NOMO-1 (cell line): ENCODE measurements at regions not wholly inside any gene's neighbourhood (a gene's known extent, or its start where the extent isn't known, plus 50 kb on each side); places are given as distances from the start of the nearest gene placed in this dataset.
"Not testable (repeated sequence)": the region's sequence is repeated elsewhere in the genome, so short reads cannot be mapped to it uniquely, and the experiment has no call there.

Source experiments
- DNase-seq, 2 experiments: peaks; one replicate each; lab custom pipeline; 2025; ENCODE audit not compliant: unreplicated experiment in 2 of 2; lab: John Stamatoyannopoulos, UW

GRCh38 chr22:22062306-22062793 lies 79.8 kb upstream of the TOP3B start:
- no peak for DNase-seq

GRCh38 chr22:22061085-22062077 lies 78.8 kb upstream of the TOP3B start:
- DNase-seq, result peak; percentile 79 to 94

- DNase-seq, result peak; percentile 58 to 62
Observed at GRCh38 chr22:22060200-22061084, 77.9 kb upstream of the TOP3B start.

- no peak for DNase-seq
Observed at GRCh38 chr22:22059291-22060002, 76.9 kb upstream of the TOP3B start.

- DNase-seq, result peak; percentile 12 to 45
Observed at GRCh38 chr22:22058633-22059290, 76.2 kb upstream of the TOP3B start.

- DNase-seq, result no peak
Observed at GRCh38 chr22:22057617-22058378, 75.2 kb upstream of the TOP3B start.

GRCh38 chr22:22056809-22057594 lies 74.4 kb upstream of the TOP3B start:
- DNase-seq, result not testable (repeated sequence)

GRCh38 chr22:22052548-22053139 lies 70.1 kb upstream of the TOP3B start:
- not testable (repeated sequence) for DNase-seq

GRCh38 chr22:22051032-22051431 lies 68.4 kb upstream of the TOP3B start:
- DNase-seq, result not testable (repeated sequence)

GRCh38 chr22:22050141-22050775 lies 67.7 kb upstream of the TOP3B start:
- no peak for DNase-seq

- no peak for DNase-seq
Observed at GRCh38 chr22:22049684-22050083, 67.1 kb upstream of the TOP3B start.

GRCh38 chr22:22048981-22049531 lies 66.5 kb upstream of the TOP3B start:
- no peak for DNase-seq

- DNase-seq, result no peak
Observed at GRCh38 chr22:22048318-22048942, 65.8 kb upstream of the TOP3B start.

GRCh38 chr22:22047776-22048175 lies 65.2 kb upstream of the TOP3B start:
- no peak for DNase-seq

- no peak for DNase-seq
Observed at GRCh38 chr22:22047266-22047665, 64.7 kb upstream of the TOP3B start.

GRCh38 chr22:22046370-22046769 lies 63.8 kb upstream of the TOP3B start:
- DNase-seq, result no peak
